ENCODE measurements at regions not wholly inside any gene's neighbourhood (a gene's known extent, or its start where the extent isn't known, plus 50 kb on each side); places are given as distances from the start of the nearest gene placed in this dataset.

DNA sequence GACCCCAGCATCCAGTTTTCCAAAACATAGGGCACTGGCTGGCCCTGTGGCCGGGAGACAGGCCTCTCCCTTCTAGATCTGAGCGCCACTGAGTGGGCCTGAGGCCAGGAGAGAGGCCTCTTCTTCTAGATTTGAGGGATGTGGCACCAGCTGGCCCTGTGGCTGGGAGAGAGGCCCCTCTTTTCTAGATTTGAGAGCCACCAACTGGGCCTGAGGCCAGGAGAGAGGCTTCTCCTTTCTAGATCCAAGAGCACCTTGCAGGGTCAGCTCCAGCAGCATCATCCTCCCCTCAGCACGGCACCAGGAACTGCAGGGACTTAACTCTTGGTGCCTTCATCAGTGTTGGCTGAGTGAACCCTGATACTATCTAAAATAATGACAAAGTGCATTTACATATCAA, 114.3 kb upstream of the ALKAL2 start:
- H3K79me2 ChIP-seq (ENCODE audit: control insufficient read depth, insufficient read depth, low read length, poor library complexity), result no peaks in the 10 kb centered on the region
- no peak overlapping the region for H3K18ac ChIP-seq (ENCODE audit: low read length)
- no peak for DNase-seq
- no peak overlapping the region for H4K12ac ChIP-seq (ENCODE audit: low read depth, low read length)
- H3K4me3 ChIP-seq (ENCODE audit: low read depth, low read length), result no peak overlapping the region
- H3K9ac ChIP-seq (ENCODE audit: low read length), result no peak overlapping the region
- H3K4me1 ChIP-seq (ENCODE audit: control insufficient read depth in 1 of 2, insufficient read depth in 2 of 2, low read length in 2 of 2), result peaks cover 8 to 9% of the 10 kb centered on the region in 2 experiments
- H2AK5ac ChIP-seq (ENCODE audit: low read length), result no peak overlapping the region
- H3K23ac ChIP-seq (ENCODE audit: low read length), result no peak overlapping the region
- peaks cover 2% of the 10 kb centered on the region for H3K9me3 ChIP-seq (ENCODE audit: insufficient read depth, low read depth, low read length)
- no peaks in the 10 kb centered on the region for H3K36me3 ChIP-seq (ENCODE audit: control insufficient read depth in 1 of 2, insufficient read depth in 2 of 2, low read length in 2 of 2)
- H3K4ac ChIP-seq (ENCODE audit: low read depth, low read length), result no peak overlapping the region
- no peak overlapping the region for H3K14ac ChIP-seq (ENCODE audit: low read length)
- no CpG with 5 or more reads among the region's 3 CpGs for WGBS (ENCODE audit: extremely low coverage, insufficient coverage, insufficient read length)
- no peak overlapping the region for H4K8ac ChIP-seq (ENCODE audit: low read depth, low read length)
- no peak overlapping the region for H2BK5ac ChIP-seq (ENCODE audit: low read depth, low read length, poor library complexity)
- no peak overlapping the region for H3K27ac ChIP-seq (ENCODE audit: low read depth, low read length)
- H2BK120ac ChIP-seq (ENCODE audit: insufficient read depth, low read length, poor library complexity), result no peak overlapping the region
- peaks cover 2% of the 10 kb centered on the region for H3K79me1 ChIP-seq (ENCODE audit: low read length)
- no peak overlapping the region for H2BK12ac ChIP-seq (ENCODE audit: low read length)
- H3K4me2 ChIP-seq (ENCODE audit: low read length), result no peak overlapping the region
- H4K91ac ChIP-seq (ENCODE audit: low read depth, low read length), result no peak overlapping the region
- no peak overlapping the region for H2AFZ ChIP-seq (ENCODE audit: insufficient read depth, low read length, poor library complexity)
- no peaks in the 10 kb centered on the region for H3K27me3 ChIP-seq (ENCODE audit: insufficient read depth, low read length)

DNA sequence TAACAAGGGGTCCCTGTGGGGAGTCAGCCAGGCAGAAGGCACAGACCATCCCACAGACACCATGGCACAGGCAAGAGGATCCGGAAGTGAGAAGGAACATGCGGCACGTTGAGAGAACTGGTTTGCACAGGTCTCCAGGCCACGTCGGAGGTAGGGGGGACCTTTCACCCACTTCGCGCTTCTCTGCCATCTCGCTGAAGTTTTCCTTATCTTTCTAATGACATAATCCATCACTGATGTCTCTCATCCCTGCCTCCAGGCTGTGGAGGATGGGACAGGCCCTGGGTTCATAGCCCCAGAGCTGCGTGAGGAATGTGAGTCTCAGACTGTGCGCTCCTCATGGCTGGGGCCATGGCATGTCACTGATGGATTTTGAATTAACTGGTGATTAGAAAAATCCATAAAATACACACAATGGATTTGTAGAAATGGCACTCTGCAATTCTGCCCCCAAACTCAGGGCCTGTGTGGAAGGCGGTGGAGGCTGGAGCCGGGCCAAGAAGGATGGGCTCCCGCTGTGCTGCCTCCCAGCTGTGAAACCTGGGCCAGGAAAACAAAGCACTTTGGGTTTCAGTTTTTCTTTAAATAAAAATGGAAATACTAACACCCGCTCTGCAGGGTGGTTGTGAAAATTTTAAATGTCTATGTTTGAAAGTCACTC, 113.3 kb upstream of the ALKAL2 start:
- H3K27me3 ChIP-seq (ENCODE audit: insufficient read depth, low read length), result no peaks in the 10 kb centered on the region
- H3K4me1 ChIP-seq (ENCODE audit: control insufficient read depth in 1 of 2, insufficient read depth in 2 of 2, low read length in 2 of 2), result peaks cover 8 to 9% of the 10 kb centered on the region in 2 experiments
- no peak overlapping the region for H3K14ac ChIP-seq (ENCODE audit: low read length)
- no peak overlapping the region for H3K4ac ChIP-seq (ENCODE audit: low read depth, low read length)
- DNase-seq, result peak; percentile 64 to 80
- no peaks in the 10 kb centered on the region for H3K79me2 ChIP-seq (ENCODE audit: control insufficient read depth, insufficient read depth, low read length, poor library complexity)
- no peak overlapping the region for H2BK5ac ChIP-seq (ENCODE audit: low read depth, low read length, poor library complexity)
- no peak overlapping the region for H4K12ac ChIP-seq (ENCODE audit: low read depth, low read length)
- WGBS (ENCODE audit: extremely low coverage, insufficient coverage, insufficient read length), result no CpG with 5 or more reads among the region's 14 CpGs
- no peak overlapping the region for H3K4me2 ChIP-seq (ENCODE audit: low read length)
- no peak overlapping the region for H3K18ac ChIP-seq (ENCODE audit: low read length)
- H2BK120ac ChIP-seq (ENCODE audit: insufficient read depth, low read length, poor library complexity), result no peak overlapping the region
- no peak overlapping the region for H2BK12ac ChIP-seq (ENCODE audit: low read length)
- no peak overlapping the region for H3K27ac ChIP-seq (ENCODE audit: low read depth, low read length)
- H3K36me3 ChIP-seq (ENCODE audit: control insufficient read depth in 1 of 2, insufficient read depth in 2 of 2, low read length in 2 of 2), result no peaks in the 10 kb centered on the region
- H2AFZ ChIP-seq (ENCODE audit: insufficient read depth, low read length, poor library complexity), result no peak overlapping the region
- H3K79me1 ChIP-seq (ENCODE audit: low read length), result peaks cover 2% of the 10 kb centered on the region
- peaks cover 2% of the 10 kb centered on the region for H3K9me3 ChIP-seq (ENCODE audit: insufficient read depth, low read depth, low read length)
- H4K8ac ChIP-seq (ENCODE audit: low read depth, low read length), result no peak overlapping the region
- H4K91ac ChIP-seq (ENCODE audit: low read depth, low read length), result no peak overlapping the region
- H2AK5ac ChIP-seq (ENCODE audit: low read length), result no peak overlapping the region
- H3K23ac ChIP-seq (ENCODE audit: low read length), result no peak overlapping the region
- H3K4me3 ChIP-seq (ENCODE audit: low read depth, low read length), result no peak overlapping the region
- H3K9ac ChIP-seq (ENCODE audit: low read length), result no peak overlapping the region

DNA sequence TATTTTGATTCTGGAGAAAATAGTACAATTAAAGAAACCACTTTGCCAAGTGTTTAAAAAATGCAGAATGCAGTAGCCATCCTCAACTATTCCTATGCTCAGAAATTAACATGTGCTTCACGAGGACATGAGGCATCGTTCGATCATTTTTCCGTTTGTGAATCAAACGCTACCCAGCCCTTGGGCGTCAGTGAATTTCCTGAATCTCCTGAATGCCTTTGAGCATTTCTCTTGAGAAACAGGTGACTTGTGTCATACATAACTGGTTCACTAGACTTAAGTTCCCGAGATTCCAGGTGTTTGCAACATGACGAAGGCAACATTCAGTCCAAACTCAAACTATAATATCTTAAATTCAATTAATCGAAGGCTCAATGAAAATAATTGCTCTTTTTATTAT, 110.0 kb upstream of the ALKAL2 start:
- H3K79me1 ChIP-seq (ENCODE audit: low read length), result peaks cover 2% of the 10 kb centered on the region
- H3K4ac ChIP-seq (ENCODE audit: low read depth, low read length), result no peak overlapping the region
- no peak overlapping the region for H3K4me2 ChIP-seq (ENCODE audit: low read length)
- H3K79me2 ChIP-seq (ENCODE audit: control insufficient read depth, insufficient read depth, low read length, poor library complexity), result no peaks in the 10 kb centered on the region
- H4K12ac ChIP-seq (ENCODE audit: low read depth, low read length), result no peak overlapping the region
- no peak overlapping the region for H2BK12ac ChIP-seq (ENCODE audit: low read length)
- H3K9me3 ChIP-seq (ENCODE audit: insufficient read depth, low read depth, low read length), result peaks cover 7% of the 10 kb centered on the region
- peak; percentile 88 to 98 for DNase-seq
- no peak overlapping the region for H3K14ac ChIP-seq (ENCODE audit: low read length)
- H3K18ac ChIP-seq (ENCODE audit: low read length), result no peak overlapping the region
- no peak overlapping the region for H3K23ac ChIP-seq (ENCODE audit: low read length)
- no peak overlapping the region for H3K27ac ChIP-seq (ENCODE audit: low read depth, low read length)
- H4K8ac ChIP-seq (ENCODE audit: low read depth, low read length), result no peak overlapping the region
- WGBS (ENCODE audit: extremely low coverage, insufficient coverage, insufficient read length), result no CpG with 5 or more reads among the region's 9 CpGs
- no peak overlapping the region for H2AFZ ChIP-seq (ENCODE audit: insufficient read depth, low read length, poor library complexity)
- no peak overlapping the region for H2BK120ac ChIP-seq (ENCODE audit: insufficient read depth, low read length, poor library complexity)
- H3K4me1 ChIP-seq (ENCODE audit: control insufficient read depth in 1 of 2, insufficient read depth in 2 of 2, low read length in 2 of 2), result peaks cover 15 to 22% of the 10 kb centered on the region in 2 experiments
- H3K27me3 ChIP-seq (ENCODE audit: insufficient read depth, low read length), result no peaks in the 10 kb centered on the region
- no peaks in the 10 kb centered on the region for H3K36me3 ChIP-seq (ENCODE audit: control insufficient read depth in 1 of 2, insufficient read depth in 2 of 2, low read length in 2 of 2)
- H4K91ac ChIP-seq (ENCODE audit: low read depth, low read length), result no peak overlapping the region
- H2AK5ac ChIP-seq (ENCODE audit: low read length), result no peak overlapping the region
- no peak overlapping the region for H2BK5ac ChIP-seq (ENCODE audit: low read depth, low read length, poor library complexity)
- no peak overlapping the region for H3K9ac ChIP-seq (ENCODE audit: low read length)
- no peak overlapping the region for H3K4me3 ChIP-seq (ENCODE audit: low read depth, low read length)

DNA sequence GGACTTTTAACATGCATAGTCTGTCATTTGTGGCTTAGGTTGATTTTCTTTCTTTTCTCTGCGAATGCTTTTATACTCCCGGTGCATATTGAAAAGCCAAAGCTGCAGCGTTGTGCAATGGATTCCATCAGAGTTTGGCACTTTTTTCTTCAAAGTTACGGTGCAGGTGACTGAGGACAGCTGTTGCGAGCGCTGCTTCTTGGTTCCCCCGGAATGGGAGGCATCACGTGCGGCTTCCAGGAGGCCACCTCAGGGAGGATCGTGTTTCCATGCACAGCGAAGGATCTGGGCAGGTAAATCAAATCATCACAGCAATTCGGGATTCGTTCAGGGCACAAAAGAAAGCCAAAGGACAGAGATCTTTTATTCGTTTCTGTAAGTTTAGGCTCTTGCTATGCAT, 109.6 kb upstream of the ALKAL2 start:
- H3K27me3 ChIP-seq (ENCODE audit: insufficient read depth, low read length), result no peaks in the 10 kb centered on the region
- no peak overlapping the region for H2AFZ ChIP-seq (ENCODE audit: insufficient read depth, low read length, poor library complexity)
- H4K12ac ChIP-seq (ENCODE audit: low read depth, low read length), result no peak overlapping the region
- H2BK12ac ChIP-seq (ENCODE audit: low read length), result no peak overlapping the region
- H4K8ac ChIP-seq (ENCODE audit: low read depth, low read length), result no peak overlapping the region
- H3K4me1 ChIP-seq (ENCODE audit: control insufficient read depth in 1 of 2, insufficient read depth in 2 of 2, low read length in 2 of 2), result peaks cover 15 to 24% of the 10 kb centered on the region in 2 experiments
- H3K9me3 ChIP-seq (ENCODE audit: insufficient read depth, low read depth, low read length), result peaks cover 6% of the 10 kb centered on the region
- no peak overlapping the region for H2BK5ac ChIP-seq (ENCODE audit: low read depth, low read length, poor library complexity)
- WGBS (ENCODE audit: extremely low coverage, insufficient coverage, insufficient read length), result no CpG with 5 or more reads among the region's 14 CpGs
- H3K27ac ChIP-seq (ENCODE audit: low read depth, low read length), result no peak overlapping the region
- no peak overlapping the region for H3K23ac ChIP-seq (ENCODE audit: low read length)
- H3K36me3 ChIP-seq (ENCODE audit: control insufficient read depth in 1 of 2, insufficient read depth in 2 of 2, low read length in 2 of 2), result no peaks in the 10 kb centered on the region
- H3K18ac ChIP-seq (ENCODE audit: low read length), result no peak overlapping the region
- no peak overlapping the region for H3K4me3 ChIP-seq (ENCODE audit: low read depth, low read length)
- no peak overlapping the region for H3K4me2 ChIP-seq (ENCODE audit: low read length)
- no peak overlapping the region for H3K4ac ChIP-seq (ENCODE audit: low read depth, low read length)
- H2AK5ac ChIP-seq (ENCODE audit: low read length), result no peak overlapping the region
- no peak overlapping the region for H3K9ac ChIP-seq (ENCODE audit: low read length)
- no peaks in the 10 kb centered on the region for H3K79me2 ChIP-seq (ENCODE audit: control insufficient read depth, insufficient read depth, low read length, poor library complexity)
- peaks cover 2% of the 10 kb centered on the region for H3K79me1 ChIP-seq (ENCODE audit: low read length)
- DNase-seq, result peak in 1 of 2 donors; percentile 65
- no peak overlapping the region for H4K91ac ChIP-seq (ENCODE audit: low read depth, low read length)
- H2BK120ac ChIP-seq (ENCODE audit: insufficient read depth, low read length, poor library complexity), result no peak overlapping the region
- no peak overlapping the region for H3K14ac ChIP-seq (ENCODE audit: low read length)
